Activated naive CD8-positive, alpha-beta T cell treated with anti-CD3 and anti-CD28 coated beads, Interleukin-2, amount 50 U/mL, for 24 hours (primary cell): ENCODE measurements at regions not wholly inside any gene's neighbourhood (a gene's known extent, or its start where the extent isn't known, plus 50 kb on each side); places are given as distances from the start of the nearest gene placed in this dataset.

ENCODE experiments used
- ATAC-seq: fragments of 150-1000 bp; cut with Tn5 transposase; one replicate; pipeline ENCODE4 v1.10.0; 2021
- DNase-seq: peaks from one replicate; pipeline ENCODE4 v3.0.0; 2021
- H3K27ac Mint-ChIP-seq: one replicate; pipeline ENCODE4 v1.8.0; 2021; ENCODE audit warnings: mild to moderate bottlenecking, mixed read lengths
- H3K27me3 Mint-ChIP-seq: one replicate; pipeline ENCODE4 v1.8.0; 2021; ENCODE audit warnings: mixed read lengths
- H3K36me3 Mint-ChIP-seq: one replicate; pipeline ENCODE4 v1.8.0; 2021; ENCODE audit warnings: low read depth, mixed read lengths
- H3K4me1 Mint-ChIP-seq: one replicate; pipeline ENCODE4 v1.8.0; 2021; ENCODE audit warnings: mixed read lengths
- H3K4me3 Mint-ChIP-seq: one replicate; pipeline ENCODE4 v1.8.0; 2021; ENCODE audit warnings: mild to moderate bottlenecking, moderate library complexity, mixed read lengths
- H3K9me3 Mint-ChIP-seq: one replicate; pipeline ENCODE4 v1.8.0; 2021; ENCODE audit warnings: mixed read lengths

- Mint-ChIP-seq H3K4me3 (no peak overlapping the region), H3K4me1 (no peaks in the 10 kb centered on the region), H3K27me3 (peaks cover 19% of the 10 kb centered on the region), H3K9me3 (peaks cover 7% of the 10 kb centered on the region), H3K27ac (no peak overlapping the region), H3K36me3 (no peaks in the 10 kb centered on the region)
- ATAC-seq = no peak
- no peak for DNase-seq
Observed at GRCh38 chr9:135309763-135310125, 169.8 kb upstream of the PPP1R26 start.

DNA sequence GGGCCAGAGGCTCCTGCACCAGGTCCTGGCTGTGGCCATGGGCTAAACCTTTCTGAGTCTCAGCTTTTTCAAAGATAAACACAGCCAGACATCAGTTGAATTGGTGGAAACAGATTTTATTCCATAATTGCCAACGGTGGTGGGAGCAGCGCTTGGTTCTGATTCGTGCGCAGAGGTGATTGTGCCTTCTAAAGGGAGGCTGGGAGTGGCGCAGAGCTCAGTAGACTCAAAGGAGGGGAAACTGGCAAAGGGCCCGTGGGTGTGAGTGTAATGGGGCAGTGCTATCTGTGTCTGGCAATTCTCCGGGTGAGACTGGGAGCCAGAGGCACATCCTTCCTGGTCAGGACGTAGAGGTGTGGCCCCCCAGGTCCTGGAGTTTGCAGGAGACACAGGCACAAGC, 169.4 kb upstream of the PPP1R26 start:
- H3K27ac Mint-ChIP-seq = no peak overlapping the region
- ATAC-seq (no peak), DNase-seq (no peak)
- no peak overlapping the region for H3K4me3 Mint-ChIP-seq
- peaks cover 7% of the 10 kb centered on the region for H3K9me3 Mint-ChIP-seq
- H3K36me3 Mint-ChIP-seq = no peaks in the 10 kb centered on the region
- peaks cover 19% of the 10 kb centered on the region for H3K27me3 Mint-ChIP-seq
- no peaks in the 10 kb centered on the region for H3K4me1 Mint-ChIP-seq

GRCh38 chr9:135315572-135315971, 164.0 kb upstream of the PPP1R26 start:
- H3K9me3 Mint-ChIP-seq = peaks cover 7% of the 10 kb centered on the region
- H3K4me3 Mint-ChIP-seq = no peak overlapping the region
- DNase-seq (no peak), ATAC-seq (no peak)
- peaks cover 15% of the 10 kb centered on the region for H3K27me3 Mint-ChIP-seq
- no peaks in the 10 kb centered on the region for H3K36me3 Mint-ChIP-seq
- no peaks in the 10 kb centered on the region for H3K4me1 Mint-ChIP-seq
- no peak overlapping the region for H3K27ac Mint-ChIP-seq

DNA sequence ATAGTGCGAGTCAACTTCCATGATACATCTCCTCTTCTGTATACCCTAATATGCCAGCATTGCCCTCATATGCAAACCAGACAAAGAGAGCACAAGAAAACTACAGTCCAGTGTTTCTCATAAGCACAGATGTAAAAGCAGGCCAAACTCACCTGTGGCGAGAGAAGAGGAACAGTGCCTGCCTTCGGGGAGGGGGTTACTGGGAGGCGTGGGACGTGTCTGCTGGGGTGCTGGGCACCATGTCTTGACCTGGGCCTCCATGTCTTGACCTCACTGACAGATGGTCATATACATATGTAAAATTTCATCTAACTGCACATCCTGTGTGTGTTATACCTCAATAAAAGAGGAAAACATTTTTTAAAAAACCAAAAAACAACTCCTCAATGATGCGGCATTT, 159.3 kb upstream of the PPP1R26 start:
- Mint-ChIP-seq H3K27ac (no peak overlapping the region), H3K9me3 (no peaks in the 10 kb centered on the region), H3K4me1 (no peaks in the 10 kb centered on the region), H3K36me3 (no peaks in the 10 kb centered on the region), H3K27me3 (peaks cover 3% of the 10 kb centered on the region), H3K4me3 (no peak overlapping the region)
- no peak for DNase-seq
- no peak for ATAC-seq

GRCh38 chr9:135320943-135321342, 158.6 kb upstream of the PPP1R26 start:
- Mint-ChIP-seq H3K9me3 (no peaks in the 10 kb centered on the region), H3K27me3 (peaks cover 3% of the 10 kb centered on the region), H3K4me1 (no peaks in the 10 kb centered on the region), H3K27ac (no peak overlapping the region), H3K36me3 (no peaks in the 10 kb centered on the region), H3K4me3 (no peak overlapping the region)
- DNase-seq (no peak), ATAC-seq (no peak)

DNA sequence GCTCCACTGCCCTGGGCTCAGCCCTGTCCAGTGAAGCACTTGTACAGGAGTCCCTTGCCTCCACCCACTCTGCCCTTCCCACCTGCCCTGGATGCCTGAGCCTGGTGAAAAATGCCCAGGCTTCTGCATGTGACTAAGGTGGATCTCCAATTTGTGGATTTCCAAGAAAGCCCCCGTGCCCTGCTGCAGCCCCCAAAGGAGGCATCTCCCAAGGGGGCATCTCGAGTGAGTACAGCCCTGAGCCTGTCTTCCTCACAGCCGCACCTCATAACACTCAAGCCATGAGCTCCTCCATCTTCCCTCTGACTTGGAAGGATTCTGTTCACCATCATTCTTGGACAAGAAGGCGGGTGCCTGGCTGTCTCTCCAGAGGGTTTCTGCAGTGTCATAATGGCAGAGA, 158.0 kb upstream of the PPP1R26 start:
- Mint-ChIP-seq H3K27ac (no peak overlapping the region), H3K36me3 (no peaks in the 10 kb centered on the region), H3K27me3 (peaks cover 3% of the 10 kb centered on the region), H3K4me3 (no peak overlapping the region), H3K9me3 (no peaks in the 10 kb centered on the region), H3K4me1 (no peaks in the 10 kb centered on the region)
- ATAC-seq (no peak), DNase-seq (no peak)

DNA sequence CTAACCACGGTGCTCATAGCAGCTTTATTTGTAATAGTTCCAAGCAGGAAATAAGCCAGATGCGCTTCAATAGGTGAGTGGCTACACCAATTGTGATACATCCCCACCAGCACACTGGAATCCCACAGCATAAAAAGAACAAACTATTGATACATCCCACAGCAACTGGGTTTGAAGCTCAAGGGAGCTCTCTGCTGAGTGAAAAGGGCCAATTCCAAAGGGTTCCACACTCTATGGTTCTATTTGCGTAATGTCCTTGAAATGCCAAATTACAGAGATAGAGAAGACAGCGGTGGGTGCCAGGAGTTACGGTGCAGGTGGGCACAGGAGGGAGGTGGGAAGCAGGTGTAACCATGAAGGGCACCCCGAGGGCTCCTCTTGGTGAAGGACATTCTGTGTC, 155.3 kb upstream of the PPP1R26 start:
- Mint-ChIP-seq H3K27me3 (peaks cover 5% of the 10 kb centered on the region), H3K4me1 (no peaks in the 10 kb centered on the region), H3K27ac (no peak overlapping the region), H3K4me3 (no peak overlapping the region), H3K36me3 (no peaks in the 10 kb centered on the region), H3K9me3 (no peaks in the 10 kb centered on the region)
- ATAC-seq = no peak
- DNase-seq = no peak

GRCh38 chr9:135326141-135326540, 153.4 kb upstream of the PPP1R26 start:
- Mint-ChIP-seq H3K36me3 (no peaks in the 10 kb centered on the region), H3K4me1 (no peaks in the 10 kb centered on the region), H3K4me3 (no peak overlapping the region), H3K27me3 (peaks cover 10% of the 10 kb centered on the region), H3K27ac (no peak overlapping the region), H3K9me3 (no peaks in the 10 kb centered on the region)
- ATAC-seq (no peak), DNase-seq (no peak)

GRCh38 chr9:135326633-135327152, 152.9 kb upstream of the PPP1R26 start:
- no peak overlapping the region for H3K27ac Mint-ChIP-seq
- H3K36me3 Mint-ChIP-seq = no peaks in the 10 kb centered on the region
- H3K4me1 Mint-ChIP-seq = no peaks in the 10 kb centered on the region
- H3K9me3 Mint-ChIP-seq = no peaks in the 10 kb centered on the region
- DNase-seq (no peak), ATAC-seq (no peak)
- no peak overlapping the region for H3K4me3 Mint-ChIP-seq
- peaks cover 11% of the 10 kb centered on the region for H3K27me3 Mint-ChIP-seq

DNA sequence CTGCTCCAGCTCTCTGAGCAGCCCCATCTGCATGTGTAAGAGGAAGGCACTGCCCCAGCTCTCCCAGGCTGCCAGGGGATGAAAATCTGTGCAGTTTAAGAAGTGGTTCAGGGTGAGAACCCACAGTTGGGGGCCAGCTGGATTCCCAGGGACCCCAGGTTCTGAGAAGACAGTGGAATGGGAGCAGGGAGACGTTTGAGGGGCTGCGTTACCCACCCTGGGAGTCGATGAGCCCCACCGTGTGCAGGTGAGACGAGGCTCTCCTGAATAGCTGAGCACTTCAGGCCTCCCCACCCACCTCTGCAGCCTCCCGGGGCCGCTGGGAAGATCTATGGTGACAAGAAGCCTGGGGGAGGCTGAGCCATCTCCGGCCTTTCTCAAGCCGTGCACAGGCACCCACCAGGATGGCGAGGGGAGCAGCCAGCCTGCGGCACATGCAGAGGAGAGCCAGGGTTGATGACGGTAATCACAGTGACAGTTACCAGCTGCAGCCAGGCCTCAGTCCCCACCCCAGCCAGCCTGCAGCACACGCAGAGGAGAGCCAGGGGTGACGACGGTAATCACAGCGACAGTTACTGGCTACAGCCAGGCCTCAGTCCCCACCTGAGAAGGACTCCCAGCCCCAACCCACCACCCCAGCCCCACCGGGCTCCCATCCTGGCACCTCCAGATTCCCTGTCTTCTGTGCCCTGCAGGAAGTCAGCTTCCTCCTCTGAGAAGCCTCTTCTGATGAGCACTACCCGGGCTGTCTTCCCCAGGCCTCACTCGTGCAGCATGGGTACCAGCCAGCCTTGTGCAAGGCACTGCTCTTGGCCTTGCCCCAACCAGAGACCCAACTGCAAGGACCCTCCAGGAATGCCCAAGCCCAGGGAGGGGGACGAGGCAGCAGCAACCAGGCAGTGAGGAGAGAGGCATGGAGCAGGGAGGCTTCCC, 150.8 kb upstream of the PPP1R26 start:
- no peak for ATAC-seq
- Mint-ChIP-seq H3K27me3 (peaks cover 11% of the 10 kb centered on the region), H3K4me3 (no peak overlapping the region), H3K27ac (no peak overlapping the region), H3K9me3 (no peaks in the 10 kb centered on the region), H3K4me1 (no peaks in the 10 kb centered on the region), H3K36me3 (no peaks in the 10 kb centered on the region)
- no peak for DNase-seq

- Mint-ChIP-seq H3K36me3 (no peaks in the 10 kb centered on the region), H3K27ac (no peak overlapping the region), H3K27me3 (peaks cover 8% of the 10 kb centered on the region), H3K9me3 (no peaks in the 10 kb centered on the region), H3K4me1 (no peaks in the 10 kb centered on the region), H3K4me3 (no peak overlapping the region)
- ATAC-seq (no peak), DNase-seq (no peak)
Observed at GRCh38 chr9:135329571-135330306, 149.8 kb upstream of the PPP1R26 start.

- Mint-ChIP-seq H3K27ac (no peak overlapping the region), H3K36me3 (no peaks in the 10 kb centered on the region), H3K4me1 (no peaks in the 10 kb centered on the region), H3K27me3 (peaks cover 8% of the 10 kb centered on the region), H3K9me3 (no peaks in the 10 kb centered on the region), H3K4me3 (no peak overlapping the region)
- no peak for DNase-seq
- ATAC-seq = no peak
Observed at GRCh38 chr9:135330307-135330631, 149.3 kb upstream of the PPP1R26 start.

DNA sequence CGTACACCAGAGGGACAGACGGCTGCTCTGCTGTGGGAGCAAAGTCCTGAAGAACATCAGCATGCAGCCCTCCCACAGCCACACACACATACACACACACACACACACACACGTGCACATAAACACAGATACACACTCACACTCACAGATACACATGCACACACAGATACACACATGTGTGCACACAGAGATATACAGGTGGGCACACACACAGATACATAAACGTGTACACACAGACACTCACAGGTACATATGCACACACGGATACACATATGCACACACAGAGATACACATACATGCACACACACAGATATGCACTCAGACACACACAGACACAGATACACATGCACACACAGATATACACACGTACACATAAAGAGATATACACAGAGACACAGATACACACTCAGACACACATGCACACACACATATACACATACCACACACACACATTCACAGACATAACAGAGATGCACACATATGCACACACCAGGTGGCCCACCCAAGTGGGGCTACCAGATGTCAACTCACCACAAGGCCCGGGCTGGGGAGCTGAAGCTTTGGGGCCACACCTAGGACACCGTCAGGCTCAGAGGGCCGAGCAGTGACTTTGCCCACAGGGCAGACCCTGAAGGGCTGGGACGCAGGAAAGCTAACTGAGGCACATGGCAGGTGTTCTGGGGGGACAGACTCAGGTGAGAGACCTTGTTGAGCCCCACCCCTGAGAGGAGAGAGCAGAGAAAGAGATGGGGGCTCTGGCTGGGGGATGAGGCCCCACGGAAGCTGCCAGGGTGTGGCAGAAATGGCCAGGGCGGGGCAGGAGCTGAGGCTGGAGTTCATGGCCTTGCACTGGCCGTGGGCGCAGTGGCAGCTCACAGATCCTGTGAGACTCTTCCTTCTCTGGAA, 148.6 kb upstream of the PPP1R26 start:
- no peaks in the 10 kb centered on the region for H3K9me3 Mint-ChIP-seq
- H3K4me1 Mint-ChIP-seq = no peaks in the 10 kb centered on the region
- no peak for DNase-seq
- no peak overlapping the region for H3K4me3 Mint-ChIP-seq
- H3K27me3 Mint-ChIP-seq = peaks cover 8% of the 10 kb centered on the region
- no peaks in the 10 kb centered on the region for H3K36me3 Mint-ChIP-seq
- no peak overlapping the region for H3K27ac Mint-ChIP-seq
- no peak for ATAC-seq

DNA sequence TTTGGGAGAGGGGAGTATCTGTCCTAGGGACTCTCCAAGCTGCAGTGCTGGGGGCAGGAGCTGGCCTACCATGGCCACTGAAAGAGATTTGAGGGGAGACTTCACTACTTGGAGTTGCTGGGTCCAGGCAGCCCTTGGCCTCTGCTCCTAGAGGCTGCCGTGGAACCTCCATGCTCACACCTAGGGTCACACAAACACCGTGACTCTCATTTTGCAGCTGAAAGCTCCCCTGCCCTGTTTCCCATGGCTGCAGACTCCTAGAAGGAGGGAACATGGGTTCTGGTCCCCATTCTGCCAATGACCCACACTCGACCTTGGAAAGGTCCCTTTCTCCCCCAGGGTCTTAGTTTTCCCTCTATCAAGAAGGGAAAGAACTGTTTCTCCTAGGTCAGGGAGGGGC, 147.1 kb upstream of the PPP1R26 start:
- Mint-ChIP-seq H3K4me3 (no peak overlapping the region), H3K36me3 (no peaks in the 10 kb centered on the region), H3K4me1 (no peaks in the 10 kb centered on the region), H3K27ac (no peak overlapping the region), H3K27me3 (peaks cover 8% of the 10 kb centered on the region), H3K9me3 (no peaks in the 10 kb centered on the region)
- DNase-seq (no peak), ATAC-seq (no peak)
